GM21447 (cell line): ENCODE measurements at regions not wholly inside any gene's neighbourhood (a gene's known extent, or its start where the extent isn't known, plus 50 kb on each side); places are given as distances from the start of the nearest gene placed in this dataset.

Experiments
- ATAC-seq: cut with Tn5 transposase; IDR thresholded peaks from one replicate; pipeline ENCODE4 v1.9.1; 2021; ENCODE audit not compliant: unreplicated experiment

DNA sequence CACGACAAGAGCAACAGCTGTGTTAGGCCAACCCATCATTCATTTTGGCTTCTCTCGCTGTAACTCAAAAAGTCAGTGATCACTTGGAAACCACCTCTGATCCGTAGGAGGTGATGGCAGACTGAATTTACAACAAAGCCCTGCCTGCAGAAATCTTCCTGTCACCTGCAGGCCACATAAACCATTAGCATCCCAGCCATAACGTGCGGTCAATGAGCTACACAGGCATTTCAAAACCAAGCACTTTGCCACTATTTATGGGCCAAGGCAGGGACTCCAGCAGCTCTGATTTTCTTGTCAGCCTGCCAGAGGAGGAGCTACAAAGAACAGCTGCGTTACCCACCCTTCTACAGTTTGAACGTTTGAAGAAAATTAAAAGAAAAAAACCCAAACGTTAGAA lies 228.1 kb upstream of the PPARGC1A start:
- no peak for ATAC-seq

DNA sequence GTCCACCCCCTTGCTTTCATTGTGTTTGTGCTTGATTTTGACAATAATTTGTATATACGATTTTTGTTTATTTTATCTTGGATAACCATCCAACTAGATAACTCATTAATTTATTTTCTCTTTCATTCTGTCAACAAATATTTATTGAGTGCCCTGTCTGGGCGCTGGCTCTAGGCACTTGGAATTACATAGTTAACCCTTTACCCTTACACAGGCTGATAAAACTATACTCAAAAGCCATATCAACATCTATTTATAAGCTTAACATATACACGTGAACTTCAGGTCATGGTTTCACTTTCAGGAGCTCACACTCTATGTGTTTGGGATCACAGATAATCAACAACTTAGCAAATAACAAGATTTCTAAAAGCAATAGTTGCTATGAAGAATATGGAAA lies 226.3 kb upstream of the PPARGC1A start:
- no peak for ATAC-seq

DNA sequence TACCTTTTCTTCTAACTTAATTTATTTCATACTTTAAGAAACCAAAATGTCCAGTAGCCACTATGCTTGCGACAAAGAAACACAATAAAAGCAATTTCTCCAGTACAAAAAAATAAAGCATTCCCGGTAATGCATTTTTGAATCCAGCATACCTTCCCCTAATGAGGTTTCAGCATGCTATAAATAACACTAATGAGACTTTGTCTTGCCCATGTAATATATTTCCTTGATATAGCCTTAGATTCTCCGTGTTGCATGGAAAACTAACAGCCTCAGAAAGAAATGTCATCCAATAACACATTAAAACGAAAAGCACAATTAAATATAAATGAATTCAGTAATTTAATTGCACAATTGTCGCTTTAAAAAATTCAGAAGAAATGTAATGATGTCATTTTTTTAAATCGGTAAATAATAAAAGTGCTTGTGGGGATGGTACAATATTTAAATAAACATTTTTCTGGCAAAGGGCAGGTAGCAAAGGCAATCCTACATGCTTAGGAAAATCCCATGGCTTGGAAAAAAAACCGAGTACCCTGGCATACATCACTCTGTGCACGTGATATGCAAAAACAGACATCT lies 225.2 kb upstream of the PPARGC1A start:
- no peak for ATAC-seq

DNA sequence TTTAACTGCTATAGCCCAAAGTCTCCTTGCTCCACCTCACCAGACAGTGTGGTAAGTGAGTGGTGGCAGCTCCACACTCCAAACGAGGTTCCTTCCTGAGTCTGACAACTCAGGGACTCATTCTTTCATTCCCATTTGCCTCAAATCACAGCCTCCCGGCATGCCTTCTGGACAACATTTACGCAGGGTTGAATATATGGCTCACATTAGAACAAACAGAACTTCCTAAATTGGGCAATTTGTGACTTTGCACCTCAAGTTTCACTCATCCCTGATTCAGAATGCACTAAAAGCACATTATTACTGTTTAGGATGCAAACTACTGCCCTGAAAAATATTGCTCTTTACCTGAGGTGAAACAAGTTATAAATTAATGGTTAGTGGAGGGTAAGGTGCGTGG lies 224.6 kb upstream of the PPARGC1A start:
- ATAC-seq: no peak

DNA sequence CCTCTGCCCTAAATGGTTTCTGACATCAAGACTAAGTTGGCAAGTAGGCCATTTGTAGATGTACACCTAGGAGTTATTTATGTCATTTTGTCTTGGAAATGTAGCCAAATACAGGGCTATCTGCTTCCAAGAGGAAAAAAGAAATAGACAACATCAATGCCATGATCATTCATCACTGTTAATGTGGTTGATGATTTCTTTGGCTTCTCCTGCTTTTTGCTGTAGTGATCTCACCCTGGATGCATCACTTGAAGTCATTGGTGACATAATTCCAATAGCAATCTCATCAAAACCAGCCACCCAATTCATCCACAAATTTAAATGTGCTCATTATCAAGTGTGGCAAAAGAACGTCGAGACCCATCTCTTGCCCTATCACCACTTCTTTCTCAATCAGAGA lies 222.6 kb upstream of the PPARGC1A start:
- no peak for ATAC-seq

DNA sequence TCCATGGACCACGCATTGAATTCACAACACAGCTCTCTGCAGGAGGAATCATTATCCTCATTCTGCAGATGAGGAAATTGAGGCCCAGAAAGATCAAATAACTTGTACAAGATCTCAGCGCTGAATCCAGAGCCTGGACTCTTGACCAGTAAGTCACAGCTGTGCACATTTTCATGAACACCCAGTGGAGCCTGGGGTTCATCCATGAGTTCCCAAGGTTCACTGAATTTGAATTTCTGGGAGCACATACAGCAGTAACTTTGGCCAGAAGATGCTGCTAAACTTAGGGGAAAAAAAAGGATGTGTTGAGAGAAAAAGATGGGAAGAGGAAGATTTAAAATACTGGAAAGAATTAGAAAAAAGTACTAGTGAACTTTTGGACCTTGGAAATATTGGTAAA lies 218.7 kb upstream of the PPARGC1A start:
- no peak for ATAC-seq

DNA sequence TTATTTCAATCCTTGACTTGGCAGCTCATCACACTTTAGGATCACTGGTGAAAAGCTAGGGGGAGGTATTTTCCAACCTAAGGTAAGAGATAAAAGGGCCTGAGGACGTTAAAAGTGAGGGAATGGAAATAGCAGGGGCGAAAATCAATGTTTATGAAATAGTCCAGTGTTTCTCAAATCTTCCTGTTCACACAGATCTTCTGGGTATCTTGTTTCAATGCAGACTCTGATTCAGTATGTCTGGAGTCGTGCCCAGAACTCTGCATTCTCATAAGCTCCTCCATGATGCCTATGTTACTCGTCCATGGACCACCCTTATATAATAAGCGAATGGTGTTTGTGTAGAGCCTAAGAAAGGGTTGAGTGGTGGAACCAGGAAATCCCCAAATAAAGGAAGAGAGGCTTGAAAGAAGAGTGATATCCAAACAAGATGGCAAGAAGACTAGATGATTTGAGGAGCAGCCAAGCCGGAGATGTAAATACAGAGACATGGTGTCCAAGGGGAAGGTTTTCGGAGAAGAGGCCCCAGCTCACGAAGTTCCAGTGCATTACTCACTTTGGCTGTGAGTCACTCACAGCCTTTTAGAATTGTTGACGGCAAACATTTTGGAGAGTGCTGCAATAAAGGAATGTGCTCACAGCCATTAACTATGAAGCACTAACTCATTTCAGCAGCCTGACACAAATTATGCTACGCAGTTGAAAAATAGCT lies 215.6 kb upstream of the PPARGC1A start:
- no peak for ATAC-seq

DNA sequence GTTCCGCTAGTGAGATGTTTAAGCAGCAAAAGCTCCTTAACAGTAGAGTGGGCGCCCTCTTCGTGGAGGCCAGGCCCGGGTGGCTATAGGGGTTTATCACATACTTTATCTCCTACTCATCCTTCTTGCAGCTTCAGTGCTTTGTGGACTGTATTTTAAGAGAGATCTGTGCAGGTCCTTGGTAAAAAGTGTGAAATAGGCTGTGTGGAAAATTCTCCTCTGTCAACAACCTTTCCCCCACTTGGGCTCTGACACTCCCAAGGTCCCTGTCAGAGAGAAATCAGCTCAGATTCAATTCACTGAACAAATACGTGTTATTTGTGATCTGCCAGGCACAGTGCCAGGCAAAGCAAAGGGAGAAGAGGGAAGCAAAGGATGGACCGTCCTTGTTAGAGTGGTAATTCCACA lies 214.3 kb upstream of the PPARGC1A start:
- no peak for ATAC-seq

DNA sequence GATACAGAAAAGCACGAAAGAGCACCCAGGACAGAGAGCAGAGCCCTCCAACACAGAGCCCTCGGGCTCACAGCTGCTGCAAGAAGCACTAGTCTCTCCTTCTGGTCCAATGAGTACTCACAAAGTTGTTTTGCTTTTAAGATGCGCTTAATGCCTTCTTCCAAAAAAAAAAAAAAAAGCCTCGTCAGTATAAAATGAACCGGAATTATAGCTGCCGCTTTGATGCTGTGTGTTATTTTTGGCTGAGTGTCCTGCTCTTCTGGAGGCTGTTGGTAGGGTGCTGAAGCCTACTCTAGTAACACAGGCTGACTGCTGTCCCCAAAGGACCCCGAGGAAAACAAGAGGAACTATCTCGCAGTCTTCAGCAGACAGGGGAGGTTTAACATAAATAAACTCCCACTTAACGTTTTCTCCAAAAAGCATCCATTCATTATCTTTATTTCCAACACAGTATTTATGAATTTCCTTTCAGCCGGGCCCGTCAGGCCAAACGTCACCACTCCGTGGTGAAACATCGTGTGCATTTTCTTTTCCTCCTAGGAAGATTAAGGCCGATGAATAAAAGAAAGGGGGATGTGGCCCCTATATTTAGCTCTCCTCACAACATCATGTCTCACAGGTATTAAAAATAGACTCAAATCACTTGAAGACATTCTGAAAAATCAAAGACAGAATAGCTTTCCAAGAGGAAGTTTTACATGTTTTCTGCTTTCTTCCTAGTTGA lies 213.7 kb upstream of the PPARGC1A start:
- ATAC-seq: no peak

DNA sequence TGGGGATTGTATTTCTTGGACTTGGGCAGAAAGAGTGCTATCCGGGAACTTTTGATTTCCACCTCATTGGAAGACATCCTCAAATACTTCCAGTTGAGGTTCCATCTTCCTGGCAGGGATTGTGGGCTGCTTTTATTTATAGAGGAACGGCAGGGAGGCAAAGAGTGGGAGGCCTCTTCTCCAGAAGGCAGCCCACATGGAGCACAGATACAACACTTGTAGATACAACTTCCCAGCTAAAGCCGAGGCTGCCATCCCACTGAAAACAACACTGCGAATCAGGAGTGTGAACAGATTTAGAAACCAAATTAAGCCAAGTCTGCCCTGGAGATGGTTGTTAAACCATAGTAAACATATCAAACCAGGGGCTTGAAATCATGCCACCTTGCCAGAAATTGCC lies 212.8 kb upstream of the PPARGC1A start:
- no peak for ATAC-seq

DNA sequence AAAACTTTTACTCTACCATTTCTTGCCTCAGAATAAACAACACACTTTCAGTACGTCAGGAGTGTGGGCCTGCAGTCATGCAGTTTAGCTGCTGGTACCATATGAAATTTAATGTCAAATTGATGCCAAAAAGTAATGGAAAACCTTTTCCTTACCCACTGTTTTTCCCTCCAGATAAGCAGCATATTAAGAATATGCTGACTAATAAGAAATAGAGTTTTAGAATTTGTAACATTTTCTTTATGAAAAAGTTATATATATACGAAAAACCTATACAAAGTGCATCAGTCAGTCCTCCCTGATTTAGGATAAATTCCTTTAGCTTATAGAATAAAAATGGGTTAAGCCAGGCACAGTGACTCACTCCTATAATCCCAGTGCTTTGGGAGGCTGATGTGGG lies 206.8 kb upstream of the PPARGC1A start:
- no peak for ATAC-seq

DNA sequence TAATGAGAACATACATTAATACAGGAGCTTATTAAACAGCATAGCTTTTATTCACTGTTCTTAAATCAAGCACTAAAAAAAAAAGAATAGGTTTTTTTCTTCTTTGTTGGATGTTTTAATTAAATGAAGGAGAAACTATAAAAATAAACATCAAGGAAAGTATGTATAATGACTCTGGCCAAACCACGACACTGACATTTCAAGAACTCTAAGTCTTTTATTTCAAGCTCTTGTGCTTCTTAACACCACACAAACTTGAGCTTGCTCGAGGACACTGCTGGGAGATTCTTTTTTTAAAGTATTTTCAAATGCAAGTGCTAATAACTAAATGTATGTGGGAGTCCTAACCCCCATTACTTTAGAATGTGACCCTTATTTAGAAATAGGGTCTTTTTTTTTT lies 204.9 kb upstream of the PPARGC1A start:
- ATAC-seq: no peak

DNA sequence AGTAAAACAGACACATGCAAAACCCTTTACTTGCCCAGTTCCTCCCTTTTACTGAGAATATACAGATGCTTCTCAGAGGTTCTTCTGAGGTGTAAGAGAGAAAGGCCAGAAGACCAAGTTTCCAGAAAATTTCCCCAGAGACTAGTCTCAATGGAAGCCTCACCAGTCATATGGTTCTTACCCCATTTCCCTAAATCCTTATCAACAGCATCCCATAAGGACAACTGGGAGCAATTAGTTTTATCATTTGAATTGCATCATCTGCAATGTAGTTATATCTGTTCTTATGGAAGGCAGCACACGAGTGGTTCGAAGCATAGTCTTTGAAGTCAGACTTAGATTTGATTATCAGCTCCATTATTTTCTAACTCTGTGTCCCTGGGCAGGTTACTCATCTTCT lies 203.6 kb upstream of the PPARGC1A start:
- no peak for ATAC-seq

DNA sequence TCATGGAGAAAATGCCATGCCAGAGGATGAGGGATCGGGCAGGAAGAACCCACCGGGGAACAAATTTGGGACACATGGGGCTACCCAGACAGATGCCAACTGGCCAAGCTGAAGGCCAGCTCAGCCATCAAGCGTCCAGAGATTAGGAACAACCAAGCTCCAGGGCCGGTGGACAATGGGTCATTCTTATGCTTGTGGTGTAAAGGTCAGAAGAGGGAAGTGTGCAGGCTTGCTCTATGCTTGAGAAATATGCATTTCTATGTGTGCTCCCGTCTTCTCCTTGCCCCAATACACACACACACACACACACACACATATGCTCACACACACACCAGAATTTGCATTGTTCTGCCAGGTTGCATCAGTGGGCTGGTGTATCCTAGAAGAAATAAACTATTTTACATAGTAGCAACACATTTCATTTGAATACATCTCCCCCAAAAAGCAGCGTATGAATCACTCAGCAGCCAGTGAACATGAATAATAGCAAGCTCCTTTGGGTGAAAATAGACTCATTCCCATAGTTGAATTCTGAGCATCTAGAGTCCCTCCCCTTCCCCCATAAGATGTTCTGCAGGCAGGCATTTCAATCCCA lies 201.9 kb upstream of the PPARGC1A start:
- no peak for ATAC-seq

DNA sequence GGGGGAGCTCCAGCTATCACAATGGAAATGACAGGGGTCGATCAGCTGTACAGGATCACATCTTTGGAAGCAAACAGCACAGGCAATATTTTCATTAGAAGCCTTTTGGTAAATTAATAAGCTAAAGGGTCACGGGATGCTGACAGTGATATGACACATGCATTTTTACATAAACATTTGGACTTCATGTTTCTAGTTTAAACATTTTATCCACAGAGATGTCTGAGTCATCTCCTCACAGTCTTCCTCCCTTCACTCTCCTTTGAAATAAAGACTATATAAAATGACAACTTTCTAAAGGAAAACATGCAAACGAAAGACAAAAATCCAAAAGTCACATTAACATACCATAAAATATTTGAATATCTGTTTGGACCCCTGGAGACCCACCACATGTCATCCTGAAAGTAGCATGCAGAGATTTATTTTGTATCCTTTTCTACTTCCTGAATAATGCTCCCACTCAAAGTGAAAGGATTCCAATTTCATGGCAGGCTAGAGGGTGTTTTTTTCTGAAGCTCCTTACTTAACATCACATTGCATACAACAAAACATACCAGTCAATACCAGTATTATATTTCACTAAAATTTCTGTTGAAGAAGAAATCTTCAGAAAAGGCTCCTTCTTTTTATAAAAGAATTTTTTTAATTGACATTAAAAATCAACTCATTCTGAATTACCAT lies 200.1 kb upstream of the PPARGC1A start:
- ATAC-seq: no peak

DNA sequence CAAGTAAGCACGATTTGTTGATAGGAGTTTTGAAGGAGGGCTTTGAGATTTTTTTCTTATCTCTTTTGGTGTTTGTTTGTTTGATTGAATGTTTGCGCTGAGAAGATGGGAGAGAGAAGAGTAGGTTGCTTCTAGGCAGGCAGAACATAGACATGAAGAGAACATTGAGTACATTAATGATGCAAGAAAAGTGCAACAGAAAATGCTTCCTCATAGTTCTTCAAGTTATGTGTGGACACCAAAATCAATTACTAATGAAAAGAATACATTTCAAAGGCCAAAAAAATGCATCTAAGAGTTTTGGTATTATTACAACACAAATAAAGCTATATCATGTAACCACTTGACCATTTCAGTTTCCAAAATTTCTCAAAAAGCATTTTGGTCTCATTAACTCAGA lies 191.0 kb upstream of the PPARGC1A start:
- no peak for ATAC-seq

DNA sequence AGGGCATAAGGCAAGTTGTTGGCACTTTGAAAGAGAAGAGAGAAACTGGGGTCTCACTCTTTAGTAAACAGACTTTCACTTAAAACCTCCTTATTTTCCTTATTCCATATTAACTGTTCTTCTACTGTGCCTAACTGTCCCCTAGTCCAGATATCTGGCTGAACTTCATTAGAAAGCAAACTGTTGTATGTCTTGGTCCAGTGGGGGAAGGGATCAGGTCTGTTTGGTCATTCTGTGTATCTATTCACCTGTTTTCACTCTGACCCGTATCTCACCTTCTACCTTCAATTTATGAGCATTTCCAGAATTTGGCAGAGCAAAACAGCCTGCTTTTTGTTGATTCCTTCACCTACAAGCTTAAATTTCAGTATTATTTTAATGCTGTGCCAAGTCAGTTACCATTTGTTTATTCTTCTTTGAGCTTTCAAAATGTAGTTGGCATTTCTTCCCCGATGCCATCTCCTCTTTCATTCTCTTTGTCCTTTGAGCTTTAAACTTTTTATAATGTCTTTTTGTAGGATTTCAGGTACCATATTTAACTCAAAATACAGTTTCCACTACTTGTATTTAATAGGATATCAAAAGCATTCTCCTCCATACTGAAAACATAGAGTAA lies 188.6 kb upstream of the PPARGC1A start:
- ATAC-seq: no peak

DNA sequence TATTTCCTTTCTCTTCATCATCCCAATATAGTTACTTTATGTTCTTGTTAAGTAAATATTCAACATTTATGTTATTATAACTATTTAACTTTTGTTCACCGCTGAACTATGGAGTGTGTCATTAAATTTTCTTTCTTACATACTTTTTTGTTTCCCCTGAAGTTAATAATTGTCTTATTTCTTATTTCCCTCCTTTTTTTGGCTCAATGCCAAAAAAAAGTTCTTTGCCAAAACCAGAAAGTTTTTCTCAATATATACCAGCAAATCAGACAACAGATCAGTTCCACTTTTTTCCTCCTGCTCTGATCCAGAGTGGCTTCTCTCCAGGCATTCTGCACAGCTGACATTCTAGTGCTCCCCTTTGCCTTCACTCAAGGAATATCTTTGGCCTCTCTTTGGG lies 187.0 kb upstream of the PPARGC1A start:
- ATAC-seq: no peak

DNA sequence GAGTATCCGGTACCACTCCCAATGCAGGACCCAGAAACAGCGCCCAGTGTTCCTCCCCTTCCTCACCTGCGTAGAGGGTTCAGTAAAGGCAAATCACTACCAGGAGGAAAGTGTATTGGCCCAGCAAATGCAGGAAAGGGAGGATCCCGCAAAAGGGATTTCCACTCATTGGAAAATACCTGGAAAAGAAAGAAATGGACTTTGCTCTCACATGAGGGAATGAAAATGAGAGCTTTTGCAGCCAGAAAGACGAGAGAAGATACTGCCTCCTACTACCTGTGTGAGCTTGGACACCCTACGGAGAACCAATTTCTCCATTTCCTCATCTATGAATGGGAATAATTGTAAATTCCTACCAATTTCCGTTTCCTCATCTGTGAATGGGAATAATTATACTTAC lies 184.1 kb upstream of the PPARGC1A start:
- ATAC-seq: no peak

DNA sequence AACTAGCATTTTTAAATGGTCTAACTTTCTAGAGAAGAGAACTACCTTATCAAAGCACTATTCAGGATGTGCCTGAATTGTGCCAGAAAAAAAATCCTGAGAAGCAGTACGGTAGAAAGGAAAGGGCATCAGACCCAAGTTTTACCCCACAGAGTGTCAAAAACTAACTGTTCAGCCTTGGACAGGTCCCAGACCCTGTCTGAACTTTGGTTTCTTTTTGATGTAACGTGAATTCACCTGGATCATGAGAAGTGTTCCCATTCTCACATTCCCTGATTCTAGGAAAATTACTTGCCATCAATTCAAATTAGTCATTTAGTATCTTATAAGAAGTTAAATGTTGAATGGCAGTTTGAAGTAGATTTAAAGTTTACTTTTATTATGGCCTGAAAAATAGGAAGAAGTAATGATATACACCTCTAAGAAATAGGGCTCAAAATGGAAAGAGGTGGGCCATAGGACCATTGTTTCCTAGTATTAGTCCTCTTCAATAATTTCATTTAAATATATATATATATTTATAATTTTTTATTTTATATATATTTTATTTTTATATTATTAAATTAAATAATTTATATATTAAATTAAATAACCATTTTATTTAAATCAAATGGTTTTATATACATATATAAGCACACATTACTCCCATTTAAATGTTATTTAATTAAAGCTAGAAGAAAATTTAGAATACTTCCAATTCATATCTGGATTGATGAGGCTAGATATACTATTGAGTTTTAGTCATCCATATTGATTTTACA lies 181.9 kb upstream of the PPARGC1A start:
- ATAC-seq: no peak
